HT1080 (cell line): ENCODE measurements at regions not wholly inside any gene's neighbourhood (a gene's known extent, or its start where the extent isn't known, plus 50 kb on each side); places are given as distances from the start of the nearest gene placed in this dataset.

ENCODE experiments used
- DNase-seq: peaks from one replicate; pipeline ENCODE4 v3.0.0-alpha.2; 2015; ENCODE audit warnings: low read depth

GRCh38 chr11:134779179-134779578, 367.1 kb upstream of the B3GAT1 start:
- no peak for DNase-seq

GRCh38 chr11:134768463-134768862, 356.4 kb upstream of the B3GAT1 start:
- DNase-seq, result no peak

DNA sequence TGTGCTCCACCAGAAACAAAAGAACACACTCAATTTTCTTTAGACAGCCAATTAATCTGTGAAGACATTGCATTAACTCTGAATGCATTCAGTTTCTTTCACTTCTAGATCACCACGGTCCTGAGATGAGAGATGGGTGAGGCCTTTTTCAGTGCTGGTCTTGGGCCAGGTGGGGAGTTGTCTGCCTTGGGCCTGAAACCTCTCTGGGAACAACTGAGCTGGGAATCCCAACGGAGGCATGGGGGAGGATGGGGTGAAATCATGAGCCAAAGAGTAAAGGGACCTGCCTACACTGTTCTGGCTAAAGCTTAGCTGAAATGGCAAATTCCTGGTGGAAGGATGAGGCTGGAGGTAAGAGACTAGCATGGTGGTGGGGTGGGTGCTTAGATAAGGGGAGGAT, 353.5 kb upstream of the B3GAT1 start:
- no peak for DNase-seq

GRCh38 chr11:134764966-134765365, 352.9 kb upstream of the B3GAT1 start:
- DNase-seq, result no peak

- no peak for DNase-seq
Measured at GRCh38 chr11:134764367-134764766, 352.3 kb upstream of the B3GAT1 start.

DNA sequence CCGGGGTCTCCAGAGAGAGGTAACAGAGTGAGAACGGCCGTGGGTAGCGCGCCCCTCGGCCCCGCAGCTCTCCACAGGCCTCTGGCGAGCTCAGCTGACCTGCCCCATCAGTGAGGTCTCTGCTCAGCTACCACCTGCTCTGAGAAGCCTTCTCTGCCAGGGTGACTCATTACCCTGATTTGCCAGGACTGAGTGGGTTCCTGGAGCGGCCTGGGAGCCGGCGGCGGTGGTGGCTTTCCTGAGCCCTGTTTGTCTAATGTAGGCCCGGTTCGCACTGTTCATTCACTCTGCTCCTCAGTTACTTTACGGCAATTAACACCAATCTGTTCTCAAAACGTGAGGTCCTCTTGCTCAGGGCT, 351.0 kb upstream of the B3GAT1 start:
- no peak for DNase-seq

DNA sequence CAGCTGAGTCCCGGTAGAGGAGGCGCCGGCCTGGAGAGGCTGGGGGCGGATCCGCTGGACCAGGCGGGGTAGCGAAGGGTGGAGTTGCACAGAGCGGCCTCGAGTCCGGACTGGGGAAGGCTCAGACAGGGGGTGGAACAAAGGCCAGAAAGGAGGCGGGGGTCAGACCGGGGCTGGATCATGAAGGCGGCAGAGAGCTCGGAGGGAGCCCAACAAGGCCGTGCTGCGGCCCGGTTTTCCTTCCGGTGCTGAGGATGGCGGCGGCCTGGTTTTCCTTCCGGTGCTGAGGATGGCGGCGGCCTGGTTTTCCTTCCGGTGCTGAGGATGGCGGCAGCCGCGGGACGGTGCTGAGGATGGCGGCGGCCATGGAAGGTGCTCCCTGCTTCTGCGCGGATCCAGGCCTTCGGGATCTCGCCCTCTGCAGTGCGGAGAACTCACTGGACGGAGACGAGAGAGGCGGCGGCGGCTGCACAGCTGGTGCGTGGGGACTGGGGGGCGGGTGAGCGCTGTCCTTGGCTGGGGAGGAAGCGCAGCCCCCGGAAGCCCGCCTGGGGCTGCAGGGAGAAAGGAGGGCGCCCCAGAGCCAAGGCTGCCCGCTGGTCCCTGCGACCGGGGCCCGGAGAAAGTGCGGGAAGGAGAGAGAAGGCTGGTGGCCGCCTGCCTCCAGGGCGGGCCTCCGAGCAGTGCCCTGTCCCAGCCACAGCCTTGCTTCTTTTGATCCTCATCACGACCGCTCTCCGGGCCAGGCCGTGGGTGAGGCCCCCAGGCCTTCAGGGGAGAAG, 350.4 kb upstream of the B3GAT1 start:
- DNase-seq, result no peak

DNA sequence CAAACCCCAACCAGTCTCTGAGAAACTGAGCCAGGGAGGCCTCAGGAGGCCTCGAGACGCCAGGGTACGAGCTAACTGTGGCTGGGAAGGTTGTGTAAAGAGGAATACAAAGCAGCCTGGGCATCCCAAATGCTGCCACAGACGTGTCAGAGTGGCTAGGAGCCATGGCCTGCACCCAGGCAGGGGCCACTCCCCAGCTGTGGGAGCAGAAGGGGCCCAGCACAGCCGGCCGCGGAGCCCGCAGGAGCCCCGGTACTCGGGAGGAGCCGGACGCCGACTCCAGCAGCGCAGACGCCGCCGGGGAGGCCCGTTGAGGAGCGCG, 349.8 kb upstream of the B3GAT1 start:
- DNase-seq, result no peak

- DNase-seq, result no peak
Measured at GRCh38 chr11:134761386-134761785, 349.3 kb upstream of the B3GAT1 start.

DNA sequence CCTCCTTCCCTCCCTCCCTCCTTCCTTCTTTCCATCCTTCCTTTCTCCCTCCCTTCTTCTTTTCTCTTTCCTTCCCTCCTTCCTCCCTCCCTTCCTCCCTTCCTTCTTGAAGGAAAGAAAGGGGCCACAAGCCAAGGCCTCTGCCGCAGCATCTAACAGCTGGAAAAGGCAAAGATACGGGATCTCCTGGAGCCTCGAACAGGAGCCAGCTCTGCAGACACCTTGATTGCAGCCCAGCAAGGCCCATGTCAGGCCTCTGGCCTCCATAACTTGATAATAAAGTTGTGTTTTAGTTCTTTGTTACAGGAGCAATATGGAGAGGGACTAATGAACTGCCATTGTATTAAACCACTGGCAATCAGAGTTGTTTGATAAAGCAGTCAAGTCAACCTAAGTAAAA, 348.9 kb upstream of the B3GAT1 start:
- DNase-seq, result no peak

DNA sequence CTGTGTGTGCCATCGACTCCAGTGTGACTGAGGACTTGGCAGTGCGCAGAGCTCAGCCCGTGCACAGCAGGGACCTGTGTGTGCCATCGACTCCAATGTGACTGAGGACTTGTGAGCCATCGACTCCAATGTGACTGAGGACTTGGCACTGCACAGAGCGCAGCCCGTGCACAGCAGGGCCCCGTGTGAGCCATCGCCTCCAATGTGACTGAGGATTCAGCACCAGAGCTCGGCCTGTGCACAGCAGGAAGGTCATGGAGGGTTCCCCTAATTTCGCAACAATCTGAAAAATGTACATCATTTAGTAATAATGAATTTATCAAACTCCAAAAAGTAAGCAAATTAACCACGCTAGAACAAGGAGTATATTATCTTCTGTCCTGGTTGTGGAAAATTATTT, 348.3 kb upstream of the B3GAT1 start:
- no peak for DNase-seq

DNA sequence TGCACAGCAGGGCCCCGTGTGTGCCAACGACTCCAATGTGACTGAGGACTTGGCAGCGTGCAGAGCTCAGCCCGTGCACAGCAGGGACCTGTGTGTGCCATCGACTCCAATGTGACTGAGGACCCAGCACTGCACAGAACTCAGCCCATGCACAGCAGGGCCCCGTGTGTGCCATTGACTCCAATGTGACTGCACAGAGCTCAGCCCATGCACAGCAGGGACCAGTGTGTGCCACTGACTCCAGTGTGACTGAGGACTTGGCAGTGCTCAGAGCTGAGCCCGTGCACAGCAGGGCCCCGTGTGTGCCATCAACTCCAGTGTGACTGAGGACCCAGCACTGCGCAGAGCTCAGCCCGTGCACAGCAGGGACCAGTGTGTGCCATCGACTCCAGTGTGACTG, 347.8 kb upstream of the B3GAT1 start:
- no peak for DNase-seq

GRCh38 chr11:134759274-134759673, 347.2 kb upstream of the B3GAT1 start:
- DNase-seq, result no peak

GRCh38 chr11:134758342-134758931, 346.4 kb upstream of the B3GAT1 start:
- DNase-seq, result no peak

DNA sequence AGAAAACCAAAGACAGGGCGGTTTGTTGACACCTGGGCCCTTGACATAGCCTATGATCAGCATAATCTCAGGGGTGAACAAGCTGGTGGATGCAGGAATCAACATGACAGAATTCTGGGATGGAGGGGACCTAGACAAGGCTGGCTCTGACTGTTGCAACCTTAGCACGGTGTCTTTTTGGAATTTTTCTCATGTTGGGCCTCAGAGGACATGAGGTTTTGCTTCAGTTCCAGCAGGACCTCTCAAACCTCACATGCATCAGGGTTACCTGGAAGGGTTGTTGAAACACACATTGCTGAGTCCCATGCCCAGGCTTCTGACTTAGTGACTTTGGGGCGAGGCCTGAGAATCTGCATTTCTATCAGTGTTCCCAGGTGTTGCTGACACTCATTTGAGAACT, 345.6 kb upstream of the B3GAT1 start:
- no peak for DNase-seq

- DNase-seq, result no peak
Measured at GRCh38 chr11:134756811-134757540, 344.9 kb upstream of the B3GAT1 start.

DNA sequence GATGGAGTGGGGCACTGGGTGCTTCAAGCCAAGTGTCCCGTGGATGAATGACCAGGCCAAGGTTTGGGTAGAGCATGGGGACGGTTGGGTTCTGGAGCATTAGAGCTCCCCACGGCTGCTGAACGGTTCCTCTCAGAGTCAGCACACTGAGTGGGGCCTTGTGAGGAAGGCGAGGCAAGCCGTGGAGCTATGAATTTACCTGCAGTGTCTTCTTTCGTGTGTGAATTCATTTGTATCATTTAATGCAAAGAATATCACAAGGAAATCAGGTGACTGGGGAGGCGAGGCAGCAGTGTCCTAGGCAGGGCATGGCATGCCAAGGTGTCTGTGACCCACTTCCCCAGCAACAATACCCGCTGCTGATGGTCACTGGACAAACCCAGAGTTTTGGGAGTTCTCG, 343.5 kb upstream of the B3GAT1 start:
- no peak for DNase-seq

DNA sequence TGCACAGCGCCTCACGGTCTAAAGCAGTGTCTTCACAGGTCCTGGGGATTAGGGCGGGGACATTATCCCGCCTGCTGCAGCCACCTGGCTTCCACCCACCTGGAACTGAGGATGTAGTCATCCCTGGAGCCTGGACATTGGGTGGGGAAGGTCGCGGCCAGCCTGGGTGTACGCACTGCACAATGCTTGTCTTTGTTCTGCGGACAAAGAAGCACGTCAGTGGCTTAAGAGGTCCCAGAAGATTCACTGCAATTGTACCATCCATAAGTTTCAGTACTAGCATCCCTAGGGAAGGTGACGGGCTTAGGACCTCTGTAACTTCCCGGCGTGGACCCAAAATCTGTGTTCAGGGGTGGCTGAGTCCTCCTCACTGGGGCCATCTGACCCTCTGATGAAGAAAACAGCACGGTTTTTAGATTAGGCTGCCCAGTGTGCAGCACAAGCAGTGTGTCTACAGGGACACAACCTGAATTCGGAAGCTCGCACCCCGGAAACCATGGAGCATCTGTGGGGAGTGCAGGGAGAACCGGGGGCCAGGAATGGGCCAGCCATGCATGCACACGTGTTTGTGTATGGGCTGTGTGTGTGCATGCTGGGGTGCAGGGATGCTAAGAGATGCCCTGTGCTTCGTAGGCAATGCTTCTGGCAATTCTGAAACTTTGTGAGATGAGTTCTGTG, 342.6 kb upstream of the B3GAT1 start:
- no peak for DNase-seq

DNA sequence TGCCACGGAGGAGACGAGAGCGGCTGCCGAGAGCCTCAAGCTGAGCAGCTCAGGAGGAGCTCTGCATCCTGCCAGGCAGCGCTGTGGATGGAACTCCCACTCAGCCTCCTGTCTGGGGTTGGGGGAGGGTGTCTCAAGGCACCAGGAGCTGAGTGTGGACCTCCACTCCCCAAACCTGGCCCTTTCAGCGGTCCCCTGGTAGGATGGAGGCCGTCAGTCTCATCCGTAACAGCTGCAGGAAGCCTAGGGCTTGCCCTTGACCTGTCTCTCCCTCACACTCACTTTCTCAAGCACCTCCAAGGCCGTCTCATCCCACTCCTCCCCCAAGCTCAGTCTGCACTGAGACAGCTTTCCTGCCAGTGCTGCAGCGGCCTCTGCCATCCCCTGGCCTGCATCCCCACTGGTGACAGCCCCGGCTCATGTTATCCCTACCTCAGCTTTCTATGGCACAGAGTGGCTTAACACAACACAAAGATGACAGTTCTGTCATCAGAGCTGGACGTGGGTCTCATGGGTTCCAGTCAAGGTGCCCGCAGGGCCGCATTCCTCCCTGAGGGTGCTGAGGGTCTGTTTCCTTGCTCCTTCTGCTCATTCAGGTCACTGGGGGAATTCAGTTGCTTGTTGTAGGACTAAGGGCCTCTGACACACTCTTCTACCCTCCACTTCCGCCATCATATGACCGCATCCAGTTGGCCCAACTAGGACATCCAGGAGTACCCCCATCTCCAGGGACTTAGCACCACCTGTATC, 341.9 kb upstream of the B3GAT1 start:
- no peak for DNase-seq

DNA sequence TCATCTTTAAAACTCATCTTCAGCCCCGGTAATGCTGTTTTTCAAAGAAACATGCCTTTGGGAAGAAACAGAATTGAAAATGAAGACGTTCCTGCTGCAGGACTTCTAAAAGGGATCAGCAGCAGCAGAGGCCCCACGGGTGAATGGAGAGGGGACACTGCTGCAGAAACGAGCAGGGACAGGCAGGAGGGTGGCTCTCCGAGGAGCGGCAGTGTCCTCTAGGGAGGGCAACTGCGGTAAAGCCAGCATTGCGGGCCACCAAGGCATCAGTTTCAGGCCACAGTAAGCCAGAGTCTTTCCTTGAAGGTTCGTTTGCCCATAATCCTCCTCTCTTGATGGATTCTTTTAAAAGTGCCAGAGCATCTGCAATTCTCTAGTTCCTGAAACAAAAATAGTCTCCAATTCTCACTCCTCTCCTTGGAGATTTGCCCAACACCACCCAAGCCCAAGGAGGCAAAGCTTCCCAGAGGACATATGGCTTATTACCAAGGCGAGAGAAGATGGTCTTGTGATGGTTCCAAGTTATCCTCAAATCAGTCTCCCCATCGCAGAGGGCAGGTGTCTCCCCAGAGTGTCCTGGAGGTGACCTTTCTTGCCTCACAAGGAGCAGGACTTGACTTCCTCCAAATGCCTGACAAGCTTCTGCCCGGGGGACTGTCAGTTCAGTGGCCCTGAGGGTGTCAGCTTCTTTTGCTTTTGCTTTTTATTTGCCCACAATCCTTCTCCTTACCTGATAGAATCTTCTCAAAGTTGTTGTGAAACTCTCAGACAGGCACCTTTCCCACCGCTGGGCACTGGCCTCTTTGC, 341.1 kb upstream of the B3GAT1 start:
- DNase-seq, result no peak

DNA sequence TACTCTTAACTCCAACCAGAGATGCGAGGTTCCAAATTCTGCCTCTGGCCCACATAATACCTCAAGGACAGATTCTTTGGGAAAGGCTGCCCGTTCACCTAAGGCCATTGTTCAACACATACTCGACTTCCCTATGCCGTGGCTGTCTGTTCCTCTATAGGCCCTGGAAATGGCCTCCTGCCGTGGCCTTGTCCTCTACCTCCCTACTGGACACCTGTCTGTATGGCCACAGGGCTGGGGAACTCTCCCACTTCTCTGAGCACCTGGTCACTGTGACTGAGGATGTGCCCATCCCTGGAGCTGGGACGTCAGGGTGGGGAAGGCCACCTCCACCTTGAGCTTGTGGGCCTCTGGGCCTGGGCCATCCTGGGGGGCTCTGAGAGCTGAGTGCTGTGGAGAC, 340.5 kb upstream of the B3GAT1 start:
- no peak for DNase-seq
